Endodermal cell (in vitro differentiated cells): ENCODE measurements at regions not wholly inside any gene's neighbourhood (a gene's known extent, or its start where the extent isn't known, plus 50 kb on each side); places are given as distances from the start of the nearest gene placed in this dataset.

Experiments used
- DNase-seq: peaks from one replicate; pipeline ENCODE4 v3.0.0-alpha.2; 2017
- H3K27ac ChIP-seq: 2 replicates; pipeline ENCODE4 v1.5.1; 2013; ENCODE audit warnings: mild to moderate bottlenecking, low read depth, low read length, moderate library complexity
- H3K27me3 ChIP-seq: 2 replicates; pipeline ENCODE4 v1.6.1; 2013; ENCODE audit warnings: mild to moderate bottlenecking, low read length, moderate library complexity; ENCODE audit not compliant: insufficient read depth, control insufficient read depth, poor library complexity, severe bottlenecking
- H3K36me3 ChIP-seq: 2 replicates; pipeline ENCODE4 v1.7.0; 2013; ENCODE audit warnings: mild to moderate bottlenecking, low read length, moderate library complexity; ENCODE audit not compliant: control insufficient read depth, insufficient read depth
- H3K4me1 ChIP-seq: one replicate; pipeline ENCODE4 v1.7.0; 2013; ENCODE audit warnings: low read length; ENCODE audit not compliant: control insufficient read depth, insufficient read depth
- H3K4me3 ChIP-seq: 2 replicates; pipeline ENCODE4 v1.5.1; 2013; ENCODE audit warnings: mild to moderate bottlenecking, low read length, moderate library complexity
- H3K9ac ChIP-seq: 2 replicates; pipeline ENCODE4 v1.6.1; 2013; ENCODE audit warnings: mild to moderate bottlenecking, low read length, moderate library complexity; ENCODE audit not compliant: poor library complexity, severe bottlenecking; ENCODE audit errors: extremely low read depth
- H3K9me3 ChIP-seq: 2 replicates; pipeline ENCODE4 v1.6.1; 2013; ENCODE audit warnings: mild to moderate bottlenecking, low read length, moderate library complexity; ENCODE audit not compliant: control insufficient read depth
- H3K27ac Mint-ChIP-seq: 2 replicates; pipeline ENCODE4 v1.8.0; 2020; ENCODE audit warnings: mixed read lengths
- H3K27me3 Mint-ChIP-seq: 2 replicates; pipeline ENCODE4 v1.8.0; 2021; ENCODE audit warnings: mild to moderate bottlenecking, mixed read lengths; ENCODE audit not compliant: insufficient read depth
- H3K36me3 Mint-ChIP-seq: 2 replicates; pipeline ENCODE4 v1.8.0; 2020; ENCODE audit warnings: low read depth, mixed read lengths
- H3K4me1 Mint-ChIP-seq: 2 replicates; pipeline ENCODE4 v1.8.0; 2020; ENCODE audit warnings: mixed read lengths
- H3K4me3 Mint-ChIP-seq: 2 replicates; pipeline ENCODE4 v1.8.0; 2020; ENCODE audit warnings: mild to moderate bottlenecking, moderate library complexity, mixed read lengths
- H3K9me3 Mint-ChIP-seq: 2 replicates; pipeline ENCODE4 v1.8.0; 2020; ENCODE audit warnings: mild to moderate bottlenecking, mixed read lengths
- WGBS, 2 experiments: methylation state at CpG; one replicate each; pipeline versions ENCODE4 v1.1.5 to v1.1.7; 2013; ENCODE audit warnings: missing lambda C conversion rate in 2 of 2, mixed read lengths in 1 of 2; ENCODE audit not compliant: insufficient coverage in 1 of 2, insufficient read length in 1 of 2; 5-methylcytosine and 5-hydroxymethylcytosine counted together
- TF ChIP-seq, protein P1 (sequence below): fragments of 200-600 bp; sonication (generic); conservative IDR thresholded peaks from 2 replicates; pipeline ENCODE4 v1.5.0; 2021; ENCODE audit warnings: antibody characterized with exemption, mild to moderate bottlenecking

DNA sequence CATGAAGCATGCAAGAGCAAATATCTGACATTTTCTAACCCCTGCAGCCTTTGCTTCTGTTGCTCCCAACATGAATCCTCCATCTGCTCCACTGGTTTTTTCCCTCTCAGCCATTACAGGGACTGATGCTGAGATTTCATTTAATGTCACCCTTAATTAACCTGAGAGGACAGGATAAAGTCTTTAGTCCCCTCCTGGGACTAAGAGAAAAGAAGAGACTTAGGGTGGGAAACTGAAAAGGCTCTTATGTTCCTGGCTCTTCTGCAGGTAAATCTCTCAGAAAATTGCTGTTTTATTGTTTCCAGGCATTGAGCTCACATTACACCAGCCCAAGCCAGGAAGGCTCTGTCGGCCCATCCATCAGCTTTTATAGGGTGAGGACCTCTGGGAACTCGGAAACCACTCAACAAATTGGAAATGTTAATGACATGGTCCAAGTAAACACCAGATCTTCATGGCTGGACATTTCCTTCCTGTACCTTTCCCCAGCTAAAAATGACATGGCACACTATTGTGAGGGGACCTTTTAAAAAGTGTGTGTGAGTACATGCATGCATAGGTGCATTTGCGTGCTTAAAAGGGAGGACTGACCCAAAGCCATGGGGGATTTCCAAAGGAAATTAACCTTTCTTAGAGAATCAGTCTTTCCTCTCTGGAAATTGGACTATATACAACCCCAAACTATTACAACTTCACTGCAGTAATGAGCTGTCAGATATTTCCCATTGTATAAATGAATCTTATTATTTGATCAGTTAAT, 408.1 kb upstream of the TMTC1 start:
- no peak overlapping the region for H3K27ac Mint-ChIP-seq
- H3K9me3 ChIP-seq, result no peaks in the 10 kb centered on the region
- TF ChIP-seq, protein P1, sequence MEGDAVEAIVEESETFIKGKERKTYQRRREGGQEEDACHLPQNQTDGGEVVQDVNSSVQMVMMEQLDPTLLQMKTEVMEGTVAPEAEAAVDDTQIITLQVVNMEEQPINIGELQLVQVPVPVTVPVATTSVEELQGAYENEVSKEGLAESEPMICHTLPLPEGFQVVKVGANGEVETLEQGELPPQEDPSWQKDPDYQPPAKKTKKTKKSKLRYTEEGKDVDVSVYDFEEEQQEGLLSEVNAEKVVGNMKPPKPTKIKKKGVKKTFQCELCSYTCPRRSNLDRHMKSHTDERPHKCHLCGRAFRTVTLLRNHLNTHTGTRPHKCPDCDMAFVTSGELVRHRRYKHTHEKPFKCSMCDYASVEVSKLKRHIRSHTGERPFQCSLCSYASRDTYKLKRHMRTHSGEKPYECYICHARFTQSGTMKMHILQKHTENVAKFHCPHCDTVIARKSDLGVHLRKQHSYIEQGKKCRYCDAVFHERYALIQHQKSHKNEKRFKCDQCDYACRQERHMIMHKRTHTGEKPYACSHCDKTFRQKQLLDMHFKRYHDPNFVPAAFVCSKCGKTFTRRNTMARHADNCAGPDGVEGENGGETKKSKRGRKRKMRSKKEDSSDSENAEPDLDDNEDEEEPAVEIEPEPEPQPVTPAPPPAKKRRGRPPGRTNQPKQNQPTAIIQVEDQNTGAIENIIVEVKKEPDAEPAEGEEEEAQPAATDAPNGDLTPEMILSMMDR, result no peak

DNA sequence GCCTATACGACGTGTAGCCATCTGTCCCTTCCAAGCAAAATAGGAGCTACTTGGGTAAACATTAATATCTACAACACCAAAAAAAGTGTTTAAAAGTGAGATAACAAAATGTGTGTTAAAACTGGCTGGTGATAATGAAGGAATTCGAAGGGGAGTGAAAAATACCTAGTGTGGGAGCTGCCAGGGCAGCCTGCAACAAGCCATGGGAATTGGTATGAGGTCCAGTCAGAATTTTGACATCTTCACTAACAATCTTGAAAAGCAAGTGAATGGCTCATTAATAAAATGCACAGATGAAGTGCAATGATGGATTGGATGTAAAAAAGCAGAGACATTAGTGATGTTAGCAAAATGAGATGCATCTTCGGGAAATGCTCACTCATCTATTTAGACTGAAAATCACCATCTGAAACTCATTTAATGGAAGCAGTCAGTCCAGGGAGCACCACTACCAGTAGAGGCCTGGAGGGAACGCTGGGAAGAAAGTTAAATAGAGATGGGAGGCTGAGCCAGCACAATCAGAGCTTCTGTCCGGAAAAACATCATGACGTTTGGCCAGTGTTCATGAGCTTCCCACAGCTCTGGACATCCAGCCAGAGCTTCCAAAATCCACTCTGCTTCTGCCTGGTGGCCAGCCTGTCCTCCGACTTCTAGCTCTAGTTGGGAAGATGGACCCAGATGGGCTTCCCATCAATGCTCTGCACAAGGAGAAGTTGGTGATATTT, 405.0 kb upstream of the TMTC1 start:
- H3K36me3 ChIP-seq, result no peaks in the 10 kb centered on the region
- peaks cover 12% of the 10 kb centered on the region for H3K4me1 Mint-ChIP-seq

More for the DNA sequence above, 408.1 kb upstream of the TMTC1 start:
- Mint-ChIP-seq H3K27me3 (peaks cover 32% of the 10 kb centered on the region), H3K9me3 (no peaks in the 10 kb centered on the region), H3K4me3 (no peak overlapping the region), H3K36me3 (no peaks in the 10 kb centered on the region), H3K4me1 (peaks cover 9% of the 10 kb centered on the region)
- peaks cover 8% of the 10 kb centered on the region for H3K4me1 ChIP-seq
- 86 to 91% methylated on average over 2 to 3 of the region's 3 CpGs for WGBS, 2 experiments
- H3K36me3 ChIP-seq, result no peaks in the 10 kb centered on the region
- H3K9ac ChIP-seq, result no peak overlapping the region
- no peak for DNase-seq
- H3K4me3 ChIP-seq, result no peak overlapping the region
- H3K27ac ChIP-seq, result no peak overlapping the region
- H3K27me3 ChIP-seq, result no peaks in the 10 kb centered on the region

DNA sequence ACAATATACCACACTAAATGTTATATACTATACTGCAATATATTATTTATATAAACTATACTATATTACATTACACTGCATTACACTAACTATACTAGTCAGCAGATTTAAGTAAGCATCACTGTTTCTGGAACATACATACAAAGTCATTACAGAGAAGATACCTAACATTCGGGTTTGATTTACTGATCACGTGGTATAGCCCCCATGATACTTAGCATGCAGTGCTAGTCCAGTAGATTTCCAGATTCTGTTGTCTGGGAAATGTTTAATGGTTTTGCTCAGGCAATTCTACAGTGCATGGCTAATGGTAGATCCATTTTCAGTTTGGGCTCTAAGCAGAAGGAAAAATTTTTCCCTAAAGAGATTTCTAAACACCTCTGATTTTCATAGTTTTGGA, 403.7 kb upstream of the TMTC1 start:
- WGBS, 2 experiments, result 77% methylated on average over 2 of the region's 2 CpGs; no CpG with 5 or more reads in 1 of the 2 experiments
- Mint-ChIP-seq H3K9me3 (peaks cover 10% of the 10 kb centered on the region), H3K27ac (no peak overlapping the region)

More for the DNA sequence above, 405.0 kb upstream of the TMTC1 start:
- Histone ChIP-seq H3K9me3 (no peaks in the 10 kb centered on the region), H3K4me3 (no peak overlapping the region), H3K4me1 (peaks cover 8% of the 10 kb centered on the region), H3K27me3 (no peaks in the 10 kb centered on the region), H3K27ac (no peak overlapping the region), H3K9ac (no peak overlapping the region)
- no peak for DNase-seq
- TF ChIP-seq, protein P1, result no peak
- 91 to 100% methylated on average over 5 to 6 of the region's 8 CpGs for WGBS, 2 experiments
- Mint-ChIP-seq H3K9me3 (no peaks in the 10 kb centered on the region), H3K27ac (no peak overlapping the region), H3K36me3 (no peaks in the 10 kb centered on the region), H3K4me3 (no peak overlapping the region), H3K27me3 (peaks cover 38% of the 10 kb centered on the region)

More for the DNA sequence above, 403.7 kb upstream of the TMTC1 start:
- no peak overlapping the region for H3K27ac ChIP-seq
- H3K9ac ChIP-seq, result no peak overlapping the region
- H3K4me1 ChIP-seq, result peaks cover 8% of the 10 kb centered on the region
- H3K4me1 Mint-ChIP-seq, result peaks cover 12% of the 10 kb centered on the region
- no peaks in the 10 kb centered on the region for H3K36me3 Mint-ChIP-seq
- no peaks in the 10 kb centered on the region for H3K36me3 ChIP-seq
- no peaks in the 10 kb centered on the region for H3K27me3 ChIP-seq
- peaks cover 46% of the 10 kb centered on the region for H3K27me3 Mint-ChIP-seq
- DNase-seq, result no peak
- no peak overlapping the region for H3K4me3 ChIP-seq
- TF ChIP-seq, protein P1, result no peak
- H3K9me3 ChIP-seq, result peaks cover 8% of the 10 kb centered on the region
- H3K4me3 Mint-ChIP-seq, result no peak overlapping the region
